ENCODE measurements at regions not wholly inside any gene's neighbourhood (a gene's known extent, or its start where the extent isn't known, plus 50 kb on each side); places are given as distances from the start of the nearest gene placed in this dataset.

DNA sequence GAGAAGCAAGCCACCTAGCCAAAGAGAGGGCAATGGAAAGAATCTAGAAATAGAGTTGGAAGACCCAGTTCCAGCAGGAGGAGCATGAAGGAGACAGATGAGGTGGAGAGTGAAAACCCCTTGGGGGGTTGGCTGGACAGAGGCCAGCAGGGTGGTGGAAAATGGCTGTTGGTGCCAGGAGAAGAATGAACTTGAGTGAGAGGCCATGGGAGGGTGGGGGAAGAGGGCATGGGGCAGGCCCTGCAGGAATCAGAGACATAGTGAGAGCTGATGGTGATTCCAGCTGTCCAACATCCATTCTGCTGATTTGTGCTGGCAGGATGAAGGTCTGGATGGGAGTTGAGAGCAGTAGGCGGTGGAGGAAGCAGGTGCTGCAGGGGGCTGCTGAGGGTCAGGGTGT is 108.0 kb upstream of the TNP1 start:
- DNase-seq (no peak), ATAC-seq (ENCODE audit: low read depth) (no peak)
- 50% methylated on average over 1 of the region's 1 CpG for WGBS (ENCODE audit: insufficient coverage)
- Mint-ChIP-seq H3K4me3 (no peak overlapping the region), H3K9me3 (ENCODE audit: insufficient read depth) (no peaks in the 10 kb centered on the region), H3K27ac (no peak overlapping the region), H3K27me3 (peaks cover 17% of the 10 kb centered on the region), H3K4me1 (no peaks in the 10 kb centered on the region)
- intact Hi-C loops (cut with micrococcal nuclease) = no loop called here
- CTCF ChIA-PET = no interaction called here
- POLR2A ChIA-PET = no interaction called here
- Histone ChIP-seq H3K9ac (ENCODE audit: low read length) (no peak overlapping the region), H3K27ac (ENCODE audit: low read length in 2 of 2) (no peak overlapping the region), H2AFZ (ENCODE audit: insufficient read depth, low read depth, low read length, poor library complexity, severe bottlenecking) (no peak overlapping the region), H3K9me3 (ENCODE audit: control extremely low read depth in 1 of 3, control insufficient read depth in 2 of 3, insufficient read depth in 1 of 3, low read length in 2 of 3) (peaks cover 0 to 4% (median 0%) of the 10 kb centered on the region in 3 donors), H3K4me3 (ENCODE audit: control extremely low read depth in 1 of 5, extremely low read depth in 1 of 5, insufficient read depth in 1 of 5, low read depth in 2 of 5, low read length in 4 of 5) (no peak overlapping the region), H3K4me2 (replicated peaks; ENCODE audit: low read depth, low read length, poor library complexity, severe bottlenecking) (no peak overlapping the region), H3K4me1 (ENCODE audit: control insufficient read depth in 2 of 2, insufficient read depth in 2 of 2, low read length in 2 of 2) (no peaks in the 10 kb centered on the region), H3K79me2 (ENCODE audit: control insufficient read depth, insufficient read depth, low read length) (no peaks in the 10 kb centered on the region), H3K27me3 (replicated peaks in 1 of 4; ENCODE audit: control extremely low read depth in 1 of 4, control insufficient read depth in 3 of 4, insufficient read depth in 4 of 4, low read length in 3 of 4) (peaks cover 0 to 7% (median 2%) of the 10 kb centered on the region in 4 experiments), H3K36me3 (replicated peaks in 1 of 2; ENCODE audit: control extremely low read depth in 1 of 2, control insufficient read depth in 1 of 2, extremely low read depth in 1 of 2, insufficient read depth in 2 of 2, low read length in 1 of 2) (no peaks in the 10 kb centered on the region), H4K20me1 (ENCODE audit: control insufficient read depth, insufficient read depth, low read length, poor library complexity, severe bottlenecking) (no peaks in the 10 kb centered on the region)
- TF ChIP-seq EZH2 (IDR thresholded peaks at IDR 0.05; ENCODE audit: borderline replicate concordance, insufficient read depth, low read depth, low read length, poor library complexity, severe bottlenecking) = no peak
- TF ChIP-seq, protein P1, sequence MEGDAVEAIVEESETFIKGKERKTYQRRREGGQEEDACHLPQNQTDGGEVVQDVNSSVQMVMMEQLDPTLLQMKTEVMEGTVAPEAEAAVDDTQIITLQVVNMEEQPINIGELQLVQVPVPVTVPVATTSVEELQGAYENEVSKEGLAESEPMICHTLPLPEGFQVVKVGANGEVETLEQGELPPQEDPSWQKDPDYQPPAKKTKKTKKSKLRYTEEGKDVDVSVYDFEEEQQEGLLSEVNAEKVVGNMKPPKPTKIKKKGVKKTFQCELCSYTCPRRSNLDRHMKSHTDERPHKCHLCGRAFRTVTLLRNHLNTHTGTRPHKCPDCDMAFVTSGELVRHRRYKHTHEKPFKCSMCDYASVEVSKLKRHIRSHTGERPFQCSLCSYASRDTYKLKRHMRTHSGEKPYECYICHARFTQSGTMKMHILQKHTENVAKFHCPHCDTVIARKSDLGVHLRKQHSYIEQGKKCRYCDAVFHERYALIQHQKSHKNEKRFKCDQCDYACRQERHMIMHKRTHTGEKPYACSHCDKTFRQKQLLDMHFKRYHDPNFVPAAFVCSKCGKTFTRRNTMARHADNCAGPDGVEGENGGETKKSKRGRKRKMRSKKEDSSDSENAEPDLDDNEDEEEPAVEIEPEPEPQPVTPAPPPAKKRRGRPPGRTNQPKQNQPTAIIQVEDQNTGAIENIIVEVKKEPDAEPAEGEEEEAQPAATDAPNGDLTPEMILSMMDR (IDR thresholded peaks at IDR 0.05) = no peak

DNA sequence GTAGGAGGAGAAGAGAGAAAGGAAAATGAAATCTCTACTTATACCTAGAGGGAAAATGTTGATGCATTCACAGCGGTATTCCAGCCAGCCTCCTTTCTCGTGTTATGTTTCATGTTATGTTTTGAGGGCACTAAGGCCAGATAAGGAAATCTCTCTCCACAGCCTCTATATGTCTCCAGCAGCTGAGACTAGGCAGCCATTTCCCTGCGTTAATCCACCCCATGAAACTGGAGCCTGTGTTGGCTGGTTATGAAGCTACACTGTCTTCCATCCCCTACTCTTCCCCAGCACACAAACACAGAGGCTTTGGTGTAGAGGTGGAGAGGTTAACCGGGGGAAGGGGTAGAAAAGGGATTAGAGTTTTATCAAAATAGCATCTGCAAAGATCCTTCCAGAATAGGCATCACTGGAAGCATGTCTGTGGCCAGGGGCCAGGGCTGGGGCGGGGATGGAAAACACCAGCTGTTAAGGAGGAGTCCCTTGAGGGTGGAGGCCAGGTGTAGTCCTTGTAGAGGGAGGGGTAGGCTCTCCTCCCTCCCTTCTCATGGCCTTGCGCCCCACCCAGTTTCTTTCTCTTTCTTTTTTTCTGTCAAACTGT is 100.9 kb upstream of the TNP1 start:
- TF ChIP-seq EZH2 (IDR thresholded peaks at IDR 0.05; ENCODE audit: borderline replicate concordance, insufficient read depth, low read depth, low read length, poor library complexity, severe bottlenecking) = no peak
- TF ChIP-seq, protein P1 (IDR thresholded peaks at IDR 0.05) = no peak

More for the DNA sequence above, 100.9 kb upstream of the TNP1 start:
- peaks cover 0 to 1% (median 0%) of the 10 kb centered on the region in 3 donors for H3K9me3 ChIP-seq (ENCODE audit: control extremely low read depth in 1 of 3, control insufficient read depth in 2 of 3, insufficient read depth in 1 of 3, low read length in 2 of 3)
- Mint-ChIP-seq H3K4me3 (no peak overlapping the region), H3K4me1 (no peaks in the 10 kb centered on the region), H3K27ac (no peak overlapping the region), H3K9me3 (ENCODE audit: insufficient read depth) (no peaks in the 10 kb centered on the region), H3K27me3 (no peaks in the 10 kb centered on the region)
- H2AFZ ChIP-seq (ENCODE audit: insufficient read depth, low read depth, low read length, poor library complexity, severe bottlenecking) = no peak overlapping the region
- H3K9ac ChIP-seq (ENCODE audit: low read length) = no peak overlapping the region
- DNase-seq = no peak
- H3K27ac ChIP-seq (ENCODE audit: low read length in 2 of 2) = no peak overlapping the region
- H3K27me3 ChIP-seq (replicated peaks in 1 of 4; ENCODE audit: control extremely low read depth in 1 of 4, control insufficient read depth in 3 of 4, insufficient read depth in 4 of 4, low read length in 3 of 4) = no peaks in the 10 kb centered on the region
- H3K79me2 ChIP-seq (ENCODE audit: control insufficient read depth, insufficient read depth, low read length) = no peaks in the 10 kb centered on the region
- H3K4me2 ChIP-seq (replicated peaks; ENCODE audit: low read depth, low read length, poor library complexity, severe bottlenecking) = no peak overlapping the region
- no peak for ATAC-seq (ENCODE audit: low read depth)
- no peaks in the 10 kb centered on the region for H4K20me1 ChIP-seq (ENCODE audit: control insufficient read depth, insufficient read depth, low read length, poor library complexity, severe bottlenecking)
- WGBS (ENCODE audit: insufficient coverage) = no CpG with 5 or more reads among the region's 6 CpGs
- CTCF ChIA-PET = no interaction called here
- H3K4me1 ChIP-seq (ENCODE audit: control insufficient read depth in 2 of 2, insufficient read depth in 2 of 2, low read length in 2 of 2) = no peaks in the 10 kb centered on the region
- intact Hi-C loops (cut with micrococcal nuclease) = no loop called here
- no peak overlapping the region for H3K4me3 ChIP-seq (ENCODE audit: control extremely low read depth in 1 of 5, extremely low read depth in 1 of 5, insufficient read depth in 1 of 5, low read depth in 2 of 5, low read length in 4 of 5)
- H3K36me3 ChIP-seq (replicated peaks in 1 of 2; ENCODE audit: control extremely low read depth in 1 of 2, control insufficient read depth in 1 of 2, extremely low read depth in 1 of 2, insufficient read depth in 2 of 2, low read length in 1 of 2) = no peaks in the 10 kb centered on the region
- POLR2A ChIA-PET = no interaction called here
